NCI-H2029 (cell line): ENCODE measurements at regions not wholly inside any gene's neighbourhood (a gene's known extent, or its start where the extent isn't known, plus 50 kb on each side); places are given as distances from the start of the nearest gene placed in this dataset.

Experiments used
- DNase-seq: peaks from one replicate; lab custom pipeline; 2025; lab: John Stamatoyannopoulos, UW

GRCh38 chr4:177573507-177573906 is 131.3 kb upstream of the AGA start:
- DNase-seq: no peak

GRCh38 chr4:177574446-177574845 is 132.2 kb upstream of the AGA start:
- no peak for DNase-seq

- no peak for DNase-seq
Observed at GRCh38 chr4:177579649-177580048, 137.4 kb upstream of the AGA start.

GRCh38 chr4:177582992-177583391 is 140.8 kb upstream of the AGA start:
- no peak for DNase-seq

GRCh38 chr4:177587989-177588388 is 145.8 kb upstream of the AGA start:
- no peak for DNase-seq

GRCh38 chr4:177595386-177595785 is 153.1 kb upstream of the AGA start:
- no peak for DNase-seq

GRCh38 chr4:177596035-177596434 is 153.8 kb upstream of the AGA start:
- DNase-seq: no peak

GRCh38 chr4:177596991-177597390 is 154.8 kb upstream of the AGA start:
- DNase-seq: no peak

- DNase-seq: no peak
Observed at GRCh38 chr4:177605252-177605651, 163.0 kb upstream of the AGA start.

- DNase-seq: no peak
Observed at GRCh38 chr4:177607111-177607573, 164.9 kb upstream of the AGA start.

GRCh38 chr4:177611974-177612664 is 169.9 kb upstream of the AGA start:
- DNase-seq: no peak

GRCh38 chr4:177612684-177613083 is 170.4 kb upstream of the AGA start:
- no peak for DNase-seq

- DNase-seq: no peak
Observed at GRCh38 chr4:177632481-177632880, 190.2 kb upstream of the AGA start.

- no peak for DNase-seq
Observed at GRCh38 chr4:177638871-177639270, 196.6 kb upstream of the AGA start.

GRCh38 chr4:177640864-177641263 is 198.6 kb upstream of the AGA start:
- no peak for DNase-seq

GRCh38 chr4:177660223-177660622 is 218.0 kb upstream of the AGA start:
- DNase-seq: no peak

GRCh38 chr4:177667687-177668086 is 225.4 kb upstream of the AGA start:
- DNase-seq: no peak

GRCh38 chr4:177671387-177671786 is 229.2 kb upstream of the AGA start:
- no peak for DNase-seq

GRCh38 chr4:177671845-177672244 is 229.6 kb upstream of the AGA start:
- no peak for DNase-seq

- DNase-seq: no peak
Observed at GRCh38 chr4:177673985-177674489, 231.8 kb upstream of the AGA start.

GRCh38 chr4:177680308-177680707 is 238.1 kb upstream of the AGA start:
- no peak for DNase-seq

- DNase-seq: no peak
Observed at GRCh38 chr4:177681902-177682301, 239.7 kb upstream of the AGA start.

GRCh38 chr4:177687117-177687516 is 244.9 kb upstream of the AGA start:
- no peak for DNase-seq

- DNase-seq: no peak
Observed at GRCh38 chr4:177692907-177693306, 250.7 kb upstream of the AGA start.
